H1 (cell line): ENCODE measurements at regions not wholly inside any gene's neighbourhood (a gene's known extent, or its start where the extent isn't known, plus 50 kb on each side); places are given as distances from the start of the nearest gene placed in this dataset.
A peak's percentile ranks its signal among the peaks of the same experiment; 100 is the strongest.

ENCODE experiments used
- CTCF ChIA-PET: fragments of 300-600 bp; sonication (Branson Sonifier 250); formaldehyde crosslinking; loops from one replicate; lab custom pipeline; 2021; ENCODE audit not compliant: partially characterized antibody; lab: Charles Lee
- POLR2A ChIA-PET: fragments of 300-600 bp; sonication (Branson Sonifier 250); formaldehyde crosslinking; loops from one replicate; lab custom pipeline; 2021; ENCODE audit warnings: inconsistent platforms; ENCODE audit not compliant: partially characterized antibody; lab: Charles Lee
- DNase-seq, 2 experiments: peaks; one replicate each; pipeline versions ENCODE4 v3.0.0 to v3.0.0-alpha.2; 2010 to 2022; ENCODE audit warnings: low spot score in 2 of 2, low read depth in 1 of 2, mixed read lengths in 1 of 2
- FAIRE-seq: peaks from 2 replicates; lab custom pipeline; 2011; peaks lifted over from hg19 to GRCh38; lab: Jason Lieb, UNC
- H2AFZ ChIP-seq: 2 replicates; pipeline ENCODE4 v1.8.1; 2012; ENCODE audit warnings: low read length, inconsistent platforms
- H2AK5ac ChIP-seq: 2 replicates; pipeline ENCODE4 v1.6.1; 2013; ENCODE audit warnings: low read depth, low read length
- H2BK120ac ChIP-seq: replicated peaks from 2 replicates; pipeline ENCODE3; 2013; ENCODE audit warnings: low read depth, low read length, inconsistent platforms
- H2BK12ac ChIP-seq: 2 replicates; pipeline ENCODE4 v1.6.1; 2013; ENCODE audit warnings: low read depth, low read length
- H2BK15ac ChIP-seq: 2 replicates; pipeline ENCODE4 v1.6.1; 2013; ENCODE audit warnings: low read length
- H2BK20ac ChIP-seq: 2 replicates; pipeline ENCODE4 v1.6.1; 2013; ENCODE audit warnings: low read length
- H2BK5ac ChIP-seq: 2 replicates; pipeline ENCODE4 v1.6.1; 2013; ENCODE audit warnings: low read depth, low read length
- H3K14ac ChIP-seq: 2 replicates; pipeline ENCODE4 v1.6.1; 2013; ENCODE audit warnings: inconsistent platforms; ENCODE audit not compliant: insufficient read length
- H3K18ac ChIP-seq: 2 replicates; pipeline ENCODE4 v1.6.1; 2013; ENCODE audit warnings: low read length; ENCODE audit errors: extremely low read depth
- H3K23ac ChIP-seq: 2 replicates; pipeline ENCODE4 v1.6.1; 2013; ENCODE audit warnings: inconsistent platforms; ENCODE audit not compliant: insufficient read length
- H3K23me2 ChIP-seq: 2 replicates; pipeline ENCODE4 v1.6.1; 2013; ENCODE audit warnings: low read depth, low read length
- H3K27ac ChIP-seq: 2 replicates; pipeline ENCODE4 v1.6.1; 2011; ENCODE audit warnings: low read depth, low read length, inconsistent platforms
- H3K27me3 ChIP-seq, 4 experiments: replicated peaks in 1 of 4; 1 replicate in 1 of 4; 2 replicates in 3 of 4; pipeline versions ENCODE4 v1.6.1 to v1.8.1; 2011 to 2013; ENCODE audit warnings: low read length in 3 of 4, mild to moderate bottlenecking in 3 of 4, inconsistent platforms in 2 of 4, mixed read lengths in 2 of 4, moderate library complexity in 1 of 4; ENCODE audit not compliant: control insufficient read depth in 3 of 4, insufficient read depth in 3 of 4; ENCODE audit errors: extremely low read depth in 1 of 4
- H3K36me3 ChIP-seq, 4 experiments: 2 replicates each; pipeline versions ENCODE4 v1.6.1 to v1.8.1; 2011 to 2013; ENCODE audit warnings: mild to moderate bottlenecking in 4 of 4, low read length in 3 of 4, moderate library complexity in 2 of 4, control low read depth in 1 of 4, inconsistent platforms in 1 of 4; ENCODE audit not compliant: insufficient read depth in 4 of 4, control insufficient read depth in 2 of 4
- H3K4ac ChIP-seq: replicated peaks from 2 replicates; pipeline ENCODE3; 2013; ENCODE audit warnings: low read length, low read depth, mixed read lengths, inconsistent platforms; ENCODE audit not compliant: insufficient read length
- H3K4me1 ChIP-seq, 4 experiments: replicated peaks in 1 of 4; 1 replicate in 1 of 4; 2 replicates in 3 of 4; pipeline versions ENCODE4 v1.6.1 to v1.8.1; 2011 to 2013; ENCODE audit warnings: low read length in 3 of 4, inconsistent platforms in 2 of 4, mixed read lengths in 1 of 4; ENCODE audit not compliant: insufficient read depth in 4 of 4, control insufficient read depth in 3 of 4
- H3K4me2 ChIP-seq, 2 experiments: 2 replicates each; pipeline versions ENCODE4 v1.6.1 to v1.8.1; 2011 to 2013; ENCODE audit warnings: low read depth in 2 of 2, low read length in 2 of 2, control low read depth in 1 of 2, inconsistent platforms in 1 of 2, mild to moderate bottlenecking in 1 of 2; ENCODE audit not compliant: insufficient read depth in 1 of 2
- H3K4me3 ChIP-seq, 4 experiments: fragments of 200-600, 300-600 bp in 1 of 4; sonication (generic), shearing (Covaris generic), sonication (Bioruptor Twin) in 1 of 4; 2 replicates each; pipeline versions ENCODE4 v1.5.1 to v1.8.1; 2011 to 2016; ENCODE audit warnings: low read length in 4 of 4, low read depth in 3 of 4, control low read depth in 2 of 4, inconsistent platforms in 2 of 4, mild to moderate bottlenecking in 2 of 4, mixed read lengths in 1 of 4, moderate library complexity in 1 of 4; ENCODE audit not compliant: insufficient read depth in 2 of 4; ENCODE audit errors: extremely low read depth in 1 of 4
- H3K56ac ChIP-seq: replicated peaks from 2 replicates; pipeline ENCODE3; 2013; ENCODE audit warnings: low read depth, mild to moderate bottlenecking, mixed read lengths, low read length, inconsistent platforms; ENCODE audit not compliant: insufficient read length
- H3K79me1 ChIP-seq: 2 replicates; pipeline ENCODE4 v1.6.1; 2013; ENCODE audit warnings: low read depth, low read length, control low read depth
- H3K79me2 ChIP-seq, 2 experiments: 2 replicates each; pipeline versions ENCODE4 v1.6.1 to v1.8.1; 2012 to 2013; ENCODE audit warnings: low read length in 2 of 2, mild to moderate bottlenecking in 2 of 2, inconsistent platforms in 1 of 2; ENCODE audit not compliant: insufficient read depth in 2 of 2, control insufficient read depth in 1 of 2
- H3K9ac ChIP-seq, 4 experiments: replicated peaks in 1 of 4; 1 replicate in 1 of 4; 2 replicates in 3 of 4; pipeline versions ENCODE4 v1.6.1 to v1.8.1; 2011 to 2013; ENCODE audit warnings: low read depth in 3 of 4, low read length in 3 of 4, control low read depth in 2 of 4, mild to moderate bottlenecking in 2 of 4, moderate library complexity in 2 of 4, inconsistent platforms in 1 of 4; ENCODE audit errors: extremely low read depth in 1 of 4
- H3K9me3 ChIP-seq, 2 experiments: 2 replicates each; pipeline versions ENCODE4 v1.6.1 to v1.8.1; 2012 to 2013; ENCODE audit warnings: mild to moderate bottlenecking in 2 of 2, moderate library complexity in 2 of 2, control low read depth in 1 of 2, inconsistent platforms in 1 of 2, low read depth in 1 of 2, low read length in 1 of 2, mixed read lengths in 1 of 2; ENCODE audit not compliant: insufficient read depth in 2 of 2
- H4K20me1 ChIP-seq, 2 experiments: replicated peaks in 1 of 2; 2 replicates each; pipeline versions ENCODE3 to v1.8.1; 2011 to 2013; ENCODE audit warnings: inconsistent platforms in 2 of 2, low read length in 2 of 2, mild to moderate bottlenecking in 1 of 2; ENCODE audit not compliant: insufficient read depth in 2 of 2, control insufficient read depth in 1 of 2
- H4K5ac ChIP-seq: 2 replicates; pipeline ENCODE4 v1.6.1; 2013; ENCODE audit warnings: low read length, low read depth, mixed read lengths, inconsistent platforms; ENCODE audit not compliant: insufficient read length
- H4K8ac ChIP-seq: 2 replicates; pipeline ENCODE4 v1.8.0; 2013; ENCODE audit warnings: mild to moderate bottlenecking, moderate library complexity, low read length, inconsistent platforms; ENCODE audit not compliant: insufficient read depth; ENCODE audit errors: extremely low read depth
- H4K91ac ChIP-seq: replicated peaks from 2 replicates; pipeline ENCODE3; 2013; ENCODE audit warnings: low read length, mixed read lengths, inconsistent platforms; ENCODE audit not compliant: insufficient read length
- CEBPB ChIP-seq: IDR thresholded peaks from 2 replicates; pipeline ENCODE4 v1.6.1; 2012; ENCODE audit warnings: low read depth, low read length
- CHD2 ChIP-seq: IDR thresholded peaks from 2 replicates; pipeline ENCODE4 v1.6.1; 2012; ENCODE audit warnings: low read length, improper control_type of control experiment
- WGBS, 2 experiments: shearing (Covaris generic) in 1 of 2; methylation state at CpG; one replicate each; pipeline versions ENCODE4 v1.1.6 to v1.1.7; 2013 to 2015; ENCODE audit warnings: low lambda C conversion rate in 2 of 2, mixed read lengths in 2 of 2, inconsistent platforms in 1 of 2, low coverage in 1 of 2, missing lambda C conversion rate in 1 of 2; ENCODE audit not compliant: insufficient replicate concordance in 2 of 2, insufficient coverage in 1 of 2, insufficient read length in 1 of 2; ENCODE audit errors: extremely low coverage in 1 of 2, missing lambda C conversion rate in 1 of 2; 5-methylcytosine and 5-hydroxymethylcytosine counted together

- 96% methylated on average over 1 of the region's 1 CpG; no CpG with 5 or more reads in 1 of the 2 experiments for WGBS, 2 experiments
- Histone ChIP-seq H4K8ac (no peak overlapping the region), H3K4ac (no peak overlapping the region), H4K5ac (no peak overlapping the region), H2AFZ (no peak overlapping the region), H2BK5ac (no peak overlapping the region), H3K18ac (no peak overlapping the region), H3K79me2 (no peaks in the 10 kb centered on the region), H3K4me3 (no peak overlapping the region), H3K9ac (no peak overlapping the region), H2AK5ac (no peak overlapping the region), H2BK12ac (no peak overlapping the region), H4K91ac (no peak overlapping the region), H3K9me3 (no peaks in the 10 kb centered on the region), H3K4me2 (no peak overlapping the region), H4K20me1 (no peaks in the 10 kb centered on the region), H2BK20ac (no peak overlapping the region), H2BK15ac (no peak overlapping the region), H3K23me2 (no peaks in the 10 kb centered on the region), H3K56ac (no peak overlapping the region), H3K27ac (no peak overlapping the region), H3K36me3 (no peaks in the 10 kb centered on the region), H3K79me1 (no peaks in the 10 kb centered on the region), H3K14ac (no peak overlapping the region), H2BK120ac (no peak overlapping the region), H3K23ac (no peak overlapping the region), H3K27me3 (peaks cover 0 to 1% (median 0%) of the 10 kb centered on the region in 4 experiments; a peak in 1 of 7 replicates), H3K4me1 (no peaks in the 10 kb centered on the region)
- DNase-seq (no peak), FAIRE-seq (no peak)
- CTCF ChIA-PET: no interaction called here
- POLR2A ChIA-PET: no interaction called here
- TF ChIP-seq CHD2: no peak
- peak; percentile 54; the same call in 1 of the 2 replicates for TF ChIP-seq CEBPB
Measured at GRCh38 chr18:4593895-4594294, 138.8 kb upstream of the DLGAP1 start.
